Subcutaneous abdominal adipose tissue (tissue), 5 donors: ENCODE measurements at regions not wholly inside any gene's neighbourhood (a gene's known extent, or its start where the extent isn't known, plus 50 kb on each side); places are given as distances from the start of the nearest gene placed in this dataset.

Source experiments
- H3K27ac ChIP-seq: one replicate; pipeline ENCODE4 v1.7.0; 2013; ENCODE audit warnings: low read depth, mild to moderate bottlenecking, inconsistent platforms, low read length, moderate library complexity
- H3K27me3 ChIP-seq, 5 donors: one replicate each; pipeline ENCODE4 v1.7.0; 2013; ENCODE audit warnings: low read length in 5 of 5, inconsistent platforms in 1 of 5; ENCODE audit not compliant: control insufficient read depth in 5 of 5, insufficient read depth in 4 of 5
- H3K36me3 ChIP-seq, 5 donors: one replicate each; pipeline ENCODE4 v1.7.0; 2013; ENCODE audit warnings: low read length in 5 of 5; ENCODE audit not compliant: control insufficient read depth in 5 of 5, insufficient read depth in 5 of 5
- H3K4me1 ChIP-seq, 5 donors: one replicate each; pipeline ENCODE4 v1.7.0; 2013; ENCODE audit warnings: low read length in 5 of 5, mild to moderate bottlenecking in 3 of 5, moderate library complexity in 1 of 5; ENCODE audit not compliant: control insufficient read depth in 5 of 5, insufficient read depth in 5 of 5
- H3K4me3 ChIP-seq, 5 donors: one replicate each; pipeline ENCODE4 v1.7.0; 2013; ENCODE audit warnings: low read length in 5 of 5, low read depth in 1 of 5
- H3K9ac ChIP-seq, 5 donors: one replicate each; pipeline ENCODE4 v1.7.0; 2013; ENCODE audit warnings: low read length in 5 of 5, mild to moderate bottlenecking in 4 of 5, moderate library complexity in 3 of 5
- H3K9me3 ChIP-seq, 5 donors: one replicate each; pipeline ENCODE4 v1.7.0; 2013; ENCODE audit warnings: low read length in 5 of 5; ENCODE audit not compliant: control insufficient read depth in 5 of 5
- donor health status: healthy.
- donor health status: healthy.
- donor health status: healthy.
- donor health status: healthy.
- donor health status: healthy.

DNA sequence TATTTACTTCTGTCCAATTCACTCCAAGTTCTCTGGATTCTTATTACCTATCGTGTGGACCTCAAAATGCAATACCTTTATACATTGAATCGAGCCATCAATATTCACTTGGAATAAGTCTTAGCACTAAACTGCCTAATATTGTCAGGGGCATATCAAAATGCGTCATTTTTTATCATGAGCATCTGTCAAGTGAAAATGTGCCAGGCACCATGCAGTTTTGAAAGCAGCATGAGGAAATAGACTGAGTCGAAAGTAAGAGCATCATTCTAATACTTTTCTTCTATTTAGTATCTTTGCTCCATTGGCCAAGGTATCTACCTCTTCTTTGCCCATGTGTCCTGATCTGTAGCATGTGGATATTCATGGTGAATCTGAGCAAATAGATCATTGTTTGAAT is 1193.4 kb downstream of the CDH11 start:
- Histone ChIP-seq H3K9ac (no peak overlapping the region), H3K36me3 (no peaks in the 10 kb centered on the region), H3K9me3 (peaks cover 0 to 8% (median 0%) of the 10 kb centered on the region in 5 donors), H3K27ac (no peak overlapping the region), H3K4me3 (no peak overlapping the region), H3K4me1 (no peaks in the 10 kb centered on the region), H3K27me3 (no peaks in the 10 kb centered on the region)

DNA sequence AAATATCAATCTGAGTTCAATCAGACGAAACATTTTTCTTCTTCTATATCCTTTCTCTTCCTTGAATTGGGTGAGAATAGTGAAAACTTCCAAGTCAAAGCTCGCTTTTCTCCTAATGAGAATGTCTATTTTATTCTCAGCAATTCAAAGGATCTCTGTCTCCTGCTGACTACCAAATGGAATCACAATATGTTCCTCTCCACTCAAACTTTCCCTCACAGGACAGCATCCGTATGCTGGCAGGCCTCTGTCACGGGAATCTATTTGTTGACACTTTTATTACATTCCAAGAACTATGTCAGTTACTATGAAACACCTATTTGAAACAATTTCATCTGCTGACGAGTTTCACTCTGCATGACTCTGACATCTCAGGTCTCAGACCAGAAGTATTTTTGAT is 1196.6 kb downstream of the CDH11 start:
- H3K27ac ChIP-seq, result no peak overlapping the region
- no peaks in the 10 kb centered on the region for H3K27me3 ChIP-seq
- no peaks in the 10 kb centered on the region for H3K36me3 ChIP-seq
- no peak overlapping the region for H3K9ac ChIP-seq
- no peak overlapping the region for H3K4me3 ChIP-seq
- H3K4me1 ChIP-seq, result no peaks in the 10 kb centered on the region
- no peaks in the 10 kb centered on the region for H3K9me3 ChIP-seq

DNA sequence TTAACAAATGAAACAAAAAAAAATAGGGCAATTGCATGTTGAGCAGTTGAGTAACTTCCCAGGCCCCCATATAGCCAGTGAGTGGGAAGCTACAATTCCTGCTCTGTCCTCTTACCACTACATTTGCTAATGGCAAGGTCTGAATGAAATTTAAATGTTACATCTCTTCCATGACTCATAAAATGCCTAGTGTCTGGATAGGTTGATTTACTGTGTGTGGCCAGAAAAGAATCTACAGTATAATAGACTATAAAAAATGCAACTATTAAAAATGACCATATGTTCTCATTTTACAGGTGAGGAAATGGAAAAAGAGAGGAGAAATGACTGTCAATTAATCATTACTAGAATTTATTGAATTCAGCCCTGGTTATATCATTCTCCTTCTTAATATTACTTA is 1199.3 kb downstream of the CDH11 start:
- Histone ChIP-seq H3K4me3 (no peak overlapping the region), H3K4me1 (no peaks in the 10 kb centered on the region), H3K27ac (no peak overlapping the region), H3K9ac (no peak overlapping the region), H3K36me3 (no peaks in the 10 kb centered on the region), H3K27me3 (no peaks in the 10 kb centered on the region), H3K9me3 (peaks cover 0 to 5% (median 0%) of the 10 kb centered on the region in 5 donors)

DNA sequence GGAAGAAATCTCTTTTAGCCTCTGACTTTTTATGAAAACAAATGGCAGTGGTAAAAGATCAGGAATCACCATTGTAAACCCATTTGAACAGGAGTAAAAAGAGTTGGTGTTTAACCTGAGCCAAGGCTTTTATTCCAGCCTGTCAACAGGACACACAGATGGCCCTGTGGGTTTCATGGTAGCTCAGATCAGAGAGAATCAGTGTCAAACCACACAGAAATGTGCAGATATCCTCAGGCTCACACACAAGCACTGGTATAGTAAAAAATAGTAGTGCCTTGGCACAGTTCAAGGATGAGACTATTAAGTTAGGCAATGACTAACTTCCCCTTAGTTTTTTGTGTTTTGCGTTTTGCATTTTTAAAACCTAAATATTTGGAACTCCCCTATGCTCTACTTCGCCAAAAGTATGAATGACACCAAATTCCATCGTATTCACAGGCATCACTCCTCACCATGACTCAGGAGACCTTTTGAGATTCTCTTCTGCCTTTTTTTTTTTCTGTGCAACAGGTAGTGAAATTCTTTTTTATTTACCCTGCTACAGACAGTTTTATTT is 1200.0 kb downstream of the CDH11 start:
- Histone ChIP-seq H3K36me3 (no peaks in the 10 kb centered on the region), H3K4me1 (no peaks in the 10 kb centered on the region), H3K27me3 (no peaks in the 10 kb centered on the region), H3K4me3 (no peak overlapping the region), H3K9ac (no peak overlapping the region), H3K27ac (no peak overlapping the region), H3K9me3 (peaks cover 0 to 5% (median 0%) of the 10 kb centered on the region in 5 donors)

DNA sequence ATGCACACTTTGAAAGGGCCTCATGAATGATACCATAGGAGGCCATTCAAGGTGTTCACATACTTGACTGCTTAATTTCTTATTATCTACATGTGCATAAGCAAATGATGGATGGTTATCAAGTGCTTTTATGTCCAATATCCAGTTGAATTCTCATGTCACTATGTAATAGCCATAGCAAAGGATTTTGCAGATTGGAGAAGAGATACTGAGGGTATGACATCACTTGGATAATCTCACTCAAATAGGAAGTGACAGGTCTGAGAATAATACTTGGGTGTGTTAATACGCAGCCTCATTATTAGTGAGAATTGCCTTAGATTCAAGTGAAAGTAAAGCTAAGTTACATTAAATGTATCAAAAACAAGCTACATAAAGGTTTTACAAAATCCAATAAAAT is 1208.6 kb downstream of the CDH11 start:
- Histone ChIP-seq H3K27me3 (no peaks in the 10 kb centered on the region), H3K36me3 (no peaks in the 10 kb centered on the region), H3K4me1 (no peaks in the 10 kb centered on the region), H3K9me3 (no peaks in the 10 kb centered on the region), H3K27ac (no peak overlapping the region), H3K4me3 (no peak overlapping the region), H3K9ac (no peak overlapping the region)

DNA sequence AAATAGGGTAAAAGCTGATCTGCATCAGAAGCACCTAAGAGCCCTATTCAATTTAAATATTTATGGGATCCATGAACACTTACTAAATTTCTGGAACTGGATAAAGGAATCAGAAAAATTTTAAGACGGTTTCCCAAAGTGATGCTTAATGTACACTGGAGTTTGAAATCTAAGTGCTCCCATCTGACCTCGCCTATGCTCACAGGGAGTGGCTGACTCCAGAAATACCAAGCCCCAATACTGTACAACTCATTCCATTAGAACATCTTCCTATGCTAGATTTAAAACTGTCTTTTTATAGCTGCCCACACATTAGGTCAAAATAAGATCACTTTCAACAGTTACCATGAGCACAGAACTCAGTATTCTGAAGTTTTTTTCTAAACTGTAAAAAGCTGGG is 1214.6 kb downstream of the CDH11 start:
- Histone ChIP-seq H3K9me3 (no peaks in the 10 kb centered on the region), H3K27me3 (no peaks in the 10 kb centered on the region), H3K27ac (no peak overlapping the region), H3K9ac (no peak overlapping the region), H3K4me1 (no peaks in the 10 kb centered on the region), H3K4me3 (no peak overlapping the region), H3K36me3 (no peaks in the 10 kb centered on the region)

DNA sequence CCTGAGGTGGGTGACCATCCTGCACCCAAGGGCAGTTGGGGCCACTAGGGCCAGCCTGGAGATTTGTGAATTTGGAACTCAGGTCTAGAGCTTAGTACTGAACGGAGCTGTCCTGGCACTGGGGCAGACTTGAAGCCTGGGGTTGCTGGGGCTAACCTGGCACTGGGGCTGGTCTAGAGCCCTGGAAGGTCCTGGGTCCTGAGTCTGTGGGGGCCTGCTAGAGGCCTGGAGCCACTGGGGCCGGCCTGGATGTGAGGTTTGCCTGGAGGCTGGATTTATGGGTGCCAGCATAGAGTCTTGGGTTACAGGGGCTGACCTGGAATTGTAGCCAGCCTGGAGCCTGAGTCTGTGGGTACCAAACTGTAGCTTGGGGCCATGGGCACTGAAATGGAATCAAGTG is 1216.9 kb downstream of the CDH11 start:
- Histone ChIP-seq H3K9ac (no peak overlapping the region), H3K27me3 (no peaks in the 10 kb centered on the region), H3K4me1 (no peaks in the 10 kb centered on the region), H3K9me3 (no peaks in the 10 kb centered on the region), H3K4me3 (no peak overlapping the region), H3K27ac (no peak overlapping the region), H3K36me3 (no peaks in the 10 kb centered on the region)

DNA sequence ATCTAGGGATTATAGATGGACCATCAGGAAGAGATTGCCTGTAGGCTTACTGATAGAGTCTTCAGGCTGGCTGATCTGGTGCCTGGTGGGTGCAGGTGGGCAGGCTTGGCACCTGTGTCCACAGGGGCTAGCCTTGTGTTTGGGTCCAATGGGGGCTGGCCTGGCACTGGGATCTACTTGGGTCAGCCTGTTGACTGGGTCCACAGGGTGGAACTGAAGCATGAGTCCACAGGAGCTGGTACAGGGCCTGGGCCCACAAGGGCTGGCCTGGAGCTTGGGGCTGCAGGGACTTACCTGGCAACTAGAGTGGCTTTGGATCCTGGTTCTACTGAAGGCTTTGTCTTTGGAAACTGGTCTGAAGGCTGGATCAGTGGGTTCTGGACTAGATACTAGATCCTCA is 1217.7 kb downstream of the CDH11 start:
- Histone ChIP-seq H3K27me3 (no peaks in the 10 kb centered on the region), H3K4me1 (no peaks in the 10 kb centered on the region), H3K9ac (no peak overlapping the region), H3K27ac (no peak overlapping the region), H3K9me3 (no peaks in the 10 kb centered on the region), H3K4me3 (no peak overlapping the region), H3K36me3 (no peaks in the 10 kb centered on the region)

DNA sequence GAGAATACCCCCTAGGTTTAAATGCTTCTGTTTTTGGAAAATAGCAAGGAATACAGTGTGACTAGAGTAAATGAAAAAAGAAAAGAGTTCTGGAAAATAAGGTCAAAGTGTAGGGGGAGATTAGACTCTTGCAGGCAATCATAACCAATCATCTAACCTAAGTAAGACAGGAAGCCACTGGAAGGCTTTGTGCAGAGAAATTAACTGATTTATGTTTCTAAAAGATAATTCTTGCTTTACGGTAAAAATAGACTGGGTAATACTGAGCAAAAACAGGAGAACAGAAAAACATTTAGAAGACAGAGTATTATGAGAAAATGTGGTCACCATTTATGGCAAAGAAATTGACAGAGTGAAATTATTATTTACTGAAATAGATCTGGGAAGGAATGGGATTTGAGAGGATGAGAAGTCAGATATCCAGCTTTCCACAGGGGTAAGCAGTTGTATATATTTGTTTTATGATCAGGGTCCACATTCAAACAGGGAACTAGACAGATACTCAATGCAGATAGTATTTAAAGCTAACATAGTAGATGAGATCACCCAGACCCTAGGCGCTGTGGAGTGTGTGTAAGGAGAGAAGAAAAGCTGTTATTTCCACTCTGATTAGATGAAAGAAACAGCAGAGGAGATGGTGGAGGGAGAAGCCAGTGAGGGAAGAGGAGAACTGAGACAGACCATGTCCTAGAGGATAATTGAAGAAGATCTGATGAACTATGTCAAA is 1225.3 kb downstream of the CDH11 start:
- H3K4me3 ChIP-seq, result no peak overlapping the region
- H3K9ac ChIP-seq, result no peak overlapping the region
- H3K36me3 ChIP-seq, result no peaks in the 10 kb centered on the region
- H3K4me1 ChIP-seq, result no peaks in the 10 kb centered on the region
- H3K27me3 ChIP-seq, result no peaks in the 10 kb centered on the region
- H3K9me3 ChIP-seq, result no peaks in the 10 kb centered on the region
- H3K27ac ChIP-seq, result no peak overlapping the region

DNA sequence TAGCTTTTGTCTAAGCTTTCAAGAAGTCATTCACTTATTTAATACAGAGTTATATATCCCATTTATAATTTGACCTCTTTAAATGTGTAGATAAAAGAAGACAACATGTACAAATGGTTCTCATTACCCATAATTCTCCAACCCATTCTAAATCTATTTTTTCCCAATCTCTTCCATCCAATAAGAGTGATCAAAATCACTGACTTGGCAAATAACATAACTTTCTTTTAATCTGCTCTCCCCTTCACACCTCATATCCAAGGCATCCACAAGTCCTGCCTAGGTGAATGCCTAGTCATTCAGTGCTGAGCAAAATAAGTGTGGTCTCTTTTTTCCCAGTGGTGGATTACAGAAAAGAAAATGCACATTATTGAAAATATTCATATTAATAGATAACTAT is 1231.1 kb downstream of the CDH11 start:
- H3K4me1 ChIP-seq, result peaks cover 0 to 10% (median 4%) of the 10 kb centered on the region in 5 donors
- H3K27ac ChIP-seq, result no peak overlapping the region
- no peak overlapping the region for H3K9ac ChIP-seq
- H3K27me3 ChIP-seq, result no peaks in the 10 kb centered on the region
- H3K4me3 ChIP-seq, result no peak overlapping the region
- no peaks in the 10 kb centered on the region for H3K36me3 ChIP-seq
- H3K9me3 ChIP-seq, result no peaks in the 10 kb centered on the region
